Gastrocnemius medialis (tissue), 4 donors: ENCODE measurements at regions not wholly inside any gene's neighbourhood (a gene's known extent, or its start where the extent isn't known, plus 50 kb on each side); places are given as distances from the start of the nearest gene placed in this dataset.

Source experiments
- ATAC-seq, 2 donors: fragments of 150-250 bp; one replicate each; pipeline ENCODE4 v1.9.1; 2016
- DNase-seq, 2 donors: peaks; one replicate each; pipeline ENCODE4 v3.0.0-alpha.2; 2019
- H3K27ac ChIP-seq, 4 donors: fragments of 200-600 bp; sonication (generic); 1 replicate in 1 of 4; 2 replicates in 3 of 4; pipeline ENCODE4 v1.5.1; 2016 to 2018; ENCODE audit warnings: mild to moderate bottlenecking in 2 of 4, moderate library complexity in 1 of 4
- H3K27me3 ChIP-seq, 3 donors: fragments of 200-600 bp; sonication (generic) in 2 of 3; 1 replicate in 1 of 3; 2 replicates in 2 of 3; pipeline versions ENCODE4 v1.5.1 to v1.6.0; 2016 to 2019; ENCODE audit warnings: mild to moderate bottlenecking in 1 of 3, moderate library complexity in 1 of 3
- H3K36me3 ChIP-seq, 2 donors: fragments of 200-600 bp; sonication (generic) in 1 of 2; one replicate each; pipeline ENCODE4 v1.5.1; 2017 to 2018
- H3K4me1 ChIP-seq, 2 donors: fragments of 200-600 bp; sonication (generic) in 1 of 2; one replicate each; pipeline ENCODE4 v1.5.1; 2016 to 2017; ENCODE audit warnings: mild to moderate bottlenecking in 2 of 2
- H3K4me3 ChIP-seq, 4 donors: fragments of 200-600 bp; sonication (generic) in 3 of 4; 1 replicate in 1 of 4; 2 replicates in 3 of 4; pipeline ENCODE4 v1.5.1; 2016 to 2019; ENCODE audit warnings: mild to moderate bottlenecking in 2 of 4
- H3K9me3 ChIP-seq, 3 donors: fragments of 200-600 bp; sonication (generic) in 2 of 3; 1 replicate in 1 of 3; 2 replicates in 2 of 3; pipeline ENCODE4 v1.5.1; 2016 to 2019
- POLR2A ChIP-seq, 2 donors: fragments of 450-650 bp; IDR thresholded peaks; one replicate each; pipeline ENCODE4 v1.6.1; 2017; ENCODE audit warnings: antibody characterized with exemption in 2 of 2, mild to moderate bottlenecking in 2 of 2, moderate library complexity in 2 of 2
- in situ Hi-C, 4 donors: fragments of 200-750 bp; cut with MboI; loops; one replicate each; pipeline versions ENCODE4 v1.15.0 to v1.8.0; 2017; ENCODE audit warnings: low sequenced_read_pairs in 4 of 4
- intact Hi-C: fragments of 100-400 bp; cut with DNase I; formaldehyde crosslinking; loops from one replicate; pipeline ENCODE4 v1.15.1; 2023; ENCODE audit warnings: low total_unique reads
- TF ChIP-seq, protein P1 (sequence below), 5 experiments: fragments of 450-650 bp in 3 of 5; fragments of 200-600 bp in 2 of 5; sonication (generic) in 2 of 5; IDR thresholded peaks in 4 of 5; conservative IDR thresholded peaks in 1 of 5; 1 replicate in 4 of 5; 2 replicates in 1 of 5; pipeline ENCODE4 v1.5.1; 2016 to 2019; ENCODE audit warnings: antibody characterized with exemption in 5 of 5, mild to moderate bottlenecking in 3 of 5, moderate library complexity in 3 of 5

DNA sequence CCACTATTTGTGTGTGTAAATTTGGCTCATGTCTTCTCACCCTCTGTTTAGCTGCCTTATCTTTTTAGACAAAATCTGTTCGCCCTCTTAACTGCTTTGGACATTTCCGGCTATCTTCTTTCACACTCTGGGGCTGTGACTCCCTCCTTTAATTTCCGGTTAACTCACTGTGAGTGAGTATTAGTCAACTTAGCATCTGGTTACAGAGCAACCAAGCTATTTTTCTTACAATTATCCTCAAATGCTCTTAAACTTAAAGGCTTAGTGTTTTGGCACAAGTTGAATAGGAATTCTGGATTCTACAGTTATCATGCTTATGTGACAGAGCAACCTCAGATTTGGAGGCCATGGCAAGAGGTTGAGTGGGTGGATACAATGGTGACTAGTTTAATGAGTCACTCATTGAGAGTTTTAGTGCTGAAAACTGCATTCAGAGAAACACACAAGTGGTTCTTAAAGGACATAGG lies 177.6 kb upstream of the SEMA3A start:
- Histone ChIP-seq H3K36me3 (no peaks in the 10 kb centered on the region), H3K27ac (no peak overlapping the region), H3K9me3 (no peaks in the 10 kb centered on the region), H3K4me3 (no peak overlapping the region), H3K27me3 (no peaks in the 10 kb centered on the region), H3K4me1 (no peaks in the 10 kb centered on the region)
- intact Hi-C loops (no loop called here), in situ Hi-C loops (no loop called here)
- DNase-seq (no peak), ATAC-seq (no peak)
- TF ChIP-seq POLR2A (IDR thresholded peaks at IDR 0.05) = no peak
- TF ChIP-seq, protein P1, sequence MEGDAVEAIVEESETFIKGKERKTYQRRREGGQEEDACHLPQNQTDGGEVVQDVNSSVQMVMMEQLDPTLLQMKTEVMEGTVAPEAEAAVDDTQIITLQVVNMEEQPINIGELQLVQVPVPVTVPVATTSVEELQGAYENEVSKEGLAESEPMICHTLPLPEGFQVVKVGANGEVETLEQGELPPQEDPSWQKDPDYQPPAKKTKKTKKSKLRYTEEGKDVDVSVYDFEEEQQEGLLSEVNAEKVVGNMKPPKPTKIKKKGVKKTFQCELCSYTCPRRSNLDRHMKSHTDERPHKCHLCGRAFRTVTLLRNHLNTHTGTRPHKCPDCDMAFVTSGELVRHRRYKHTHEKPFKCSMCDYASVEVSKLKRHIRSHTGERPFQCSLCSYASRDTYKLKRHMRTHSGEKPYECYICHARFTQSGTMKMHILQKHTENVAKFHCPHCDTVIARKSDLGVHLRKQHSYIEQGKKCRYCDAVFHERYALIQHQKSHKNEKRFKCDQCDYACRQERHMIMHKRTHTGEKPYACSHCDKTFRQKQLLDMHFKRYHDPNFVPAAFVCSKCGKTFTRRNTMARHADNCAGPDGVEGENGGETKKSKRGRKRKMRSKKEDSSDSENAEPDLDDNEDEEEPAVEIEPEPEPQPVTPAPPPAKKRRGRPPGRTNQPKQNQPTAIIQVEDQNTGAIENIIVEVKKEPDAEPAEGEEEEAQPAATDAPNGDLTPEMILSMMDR (IDR thresholded peaks at IDR 0.05 in 4 of 5, conservative IDR thresholded peaks at IDR 0.05 in 1 of 5) = no peak

- in situ Hi-C loops = no loop called here
- intact Hi-C loops = no loop called here
- TF ChIP-seq, protein P1 (IDR thresholded peaks at IDR 0.05 in 4 of 5, conservative IDR thresholded peaks at IDR 0.05 in 1 of 5) = no peak
- no peak for TF ChIP-seq POLR2A (IDR thresholded peaks at IDR 0.05)
- Histone ChIP-seq H3K9me3 (no peaks in the 10 kb centered on the region), H3K4me1 (no peaks in the 10 kb centered on the region), H3K27me3 (no peaks in the 10 kb centered on the region), H3K4me3 (no peak overlapping the region), H3K36me3 (no peaks in the 10 kb centered on the region), H3K27ac (no peak overlapping the region)
- DNase-seq (no peak), ATAC-seq (no peak)
Measured at GRCh38 chr7:84370114-84370513, 175.5 kb upstream of the SEMA3A start.

DNA sequence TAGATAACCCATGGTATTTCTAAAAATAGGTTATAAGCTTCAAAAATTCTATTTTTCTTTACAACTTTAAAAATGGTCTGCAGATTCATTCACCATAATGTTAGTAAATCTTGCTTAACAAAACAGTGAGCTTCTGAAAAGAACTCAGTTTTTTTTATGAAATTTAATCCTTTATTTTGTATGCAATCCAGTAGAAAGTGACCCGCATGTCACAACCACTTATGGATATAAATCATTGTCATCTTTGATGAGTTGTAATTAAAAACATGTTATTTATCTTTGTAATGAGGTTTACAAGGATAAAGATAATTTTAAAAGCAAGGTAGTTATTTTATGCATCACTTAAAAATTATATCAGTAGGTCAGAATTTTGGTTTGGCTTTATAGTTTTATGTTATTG lies 173.5 kb upstream of the SEMA3A start:
- intact Hi-C loops (no loop called here), in situ Hi-C loops (no loop called here)
- Histone ChIP-seq H3K36me3 (no peaks in the 10 kb centered on the region), H3K27me3 (no peaks in the 10 kb centered on the region), H3K9me3 (no peaks in the 10 kb centered on the region), H3K4me1 (no peaks in the 10 kb centered on the region), H3K4me3 (no peak overlapping the region), H3K27ac (no peak overlapping the region)
- DNase-seq = no peak
- ATAC-seq = no peak
- TF ChIP-seq, protein P1 (IDR thresholded peaks at IDR 0.05 in 4 of 5, conservative IDR thresholded peaks at IDR 0.05 in 1 of 5) = no peak
- no peak for TF ChIP-seq POLR2A (IDR thresholded peaks at IDR 0.05)

GRCh38 chr7:84364708-84365107 lies 170.1 kb upstream of the SEMA3A start:
- no peak for ATAC-seq
- no peak for DNase-seq
- Histone ChIP-seq H3K4me1 (no peaks in the 10 kb centered on the region), H3K9me3 (no peaks in the 10 kb centered on the region), H3K27ac (no peak overlapping the region), H3K36me3 (no peaks in the 10 kb centered on the region), H3K27me3 (no peaks in the 10 kb centered on the region), H3K4me3 (no peak overlapping the region)
- in situ Hi-C loops = no loop called here
- intact Hi-C loops = no loop called here
- TF ChIP-seq, protein P1 (IDR thresholded peaks at IDR 0.05 in 4 of 5, conservative IDR thresholded peaks at IDR 0.05 in 1 of 5) = no peak
- no peak for TF ChIP-seq POLR2A (IDR thresholded peaks at IDR 0.05)

- no peak overlapping the region for H3K27ac ChIP-seq
- no peak for ATAC-seq
- H3K9me3 ChIP-seq = no peaks in the 10 kb centered on the region
- H3K4me1 ChIP-seq = no peaks in the 10 kb centered on the region
- no peaks in the 10 kb centered on the region for H3K27me3 ChIP-seq
- TF ChIP-seq, protein P1 (IDR thresholded peaks at IDR 0.05 in 4 of 5, conservative IDR thresholded peaks at IDR 0.05 in 1 of 5) = no peak
- TF ChIP-seq POLR2A (IDR thresholded peaks at IDR 0.05) = no peak
- in situ Hi-C loops (no loop called here), intact Hi-C loops (no loop called here)
- no peak for DNase-seq
- no peak overlapping the region for H3K4me3 ChIP-seq
- no peaks in the 10 kb centered on the region for H3K36me3 ChIP-seq
Measured at GRCh38 chr7:84363741-84364140, 169.2 kb upstream of the SEMA3A start.
